ENCODE measurements at regions not wholly inside any gene's neighbourhood (a gene's known extent, or its start where the extent isn't known, plus 50 kb on each side); places are given as distances from the start of the nearest gene placed in this dataset.
"Not testable (repeated sequence)": the region's sequence is repeated elsewhere in the genome, so short reads cannot be mapped to it uniquely, and the experiment has no call there.

DNA sequence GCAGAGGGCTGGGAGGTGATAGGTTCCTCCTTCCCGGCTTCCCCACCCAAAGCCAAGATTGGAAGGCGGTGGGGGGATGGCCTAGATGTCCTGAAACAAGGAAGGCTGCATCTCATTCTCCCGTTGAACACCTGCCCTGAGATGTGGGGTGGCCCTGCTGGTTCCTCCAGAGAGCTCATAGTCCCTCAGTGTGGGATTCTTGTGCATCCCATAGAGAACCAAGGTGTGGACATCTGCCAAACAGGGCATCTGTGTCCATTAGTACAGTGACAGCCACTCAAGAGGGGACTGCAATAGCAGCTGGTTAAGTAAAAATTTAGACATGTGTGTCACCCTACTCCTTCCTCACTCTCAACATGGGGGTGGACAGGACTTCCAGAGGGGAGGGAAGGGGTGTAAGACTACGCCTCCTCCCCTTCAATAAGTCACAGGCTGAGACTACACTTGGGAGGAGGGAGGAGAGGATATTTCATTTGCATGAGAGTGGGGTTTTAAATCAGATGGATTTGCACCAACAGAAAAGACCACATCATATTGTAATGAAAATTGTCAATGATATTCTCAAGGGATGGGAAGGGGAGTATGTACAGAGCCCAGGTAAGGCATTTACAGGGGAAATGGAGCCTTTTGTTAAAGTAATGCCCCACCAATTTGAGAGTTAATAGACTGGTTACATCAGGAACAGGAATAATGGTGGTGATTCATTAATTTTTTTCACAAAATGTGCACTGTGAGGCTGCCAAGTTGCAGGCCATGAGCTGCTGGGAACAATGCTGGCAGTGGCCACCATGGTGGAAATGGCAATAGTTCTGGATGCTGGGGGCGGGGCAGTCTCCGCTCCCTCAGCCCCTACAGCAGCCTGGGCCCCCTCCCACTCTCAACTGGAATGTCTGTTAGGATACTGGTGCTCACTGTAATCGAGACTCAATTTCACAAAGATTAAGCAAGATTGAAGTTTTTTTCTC lies 80.6 kb downstream of the TEX51 start:
- no peak overlapping the region for H3K4me3 ChIP-seq (replicated peaks; ENCODE audit: low read depth, low read length)
- peak; percentile 20 for DNase-seq (ENCODE audit: low read depth)
- no peak for TF ChIP-seq CTCF (IDR thresholded peaks at IDR 0.05; ENCODE audit: low read length, missing control alignments)

GRCh38 chr2:126981476-126981875 lies 82.8 kb downstream of the TEX51 start:
- no peak for TF ChIP-seq CTCF (IDR thresholded peaks at IDR 0.05; ENCODE audit: low read length, missing control alignments)
- no peak overlapping the region for H3K4me3 ChIP-seq (replicated peaks; ENCODE audit: low read depth, low read length)
- DNase-seq (ENCODE audit: low read depth): no peak

DNA sequence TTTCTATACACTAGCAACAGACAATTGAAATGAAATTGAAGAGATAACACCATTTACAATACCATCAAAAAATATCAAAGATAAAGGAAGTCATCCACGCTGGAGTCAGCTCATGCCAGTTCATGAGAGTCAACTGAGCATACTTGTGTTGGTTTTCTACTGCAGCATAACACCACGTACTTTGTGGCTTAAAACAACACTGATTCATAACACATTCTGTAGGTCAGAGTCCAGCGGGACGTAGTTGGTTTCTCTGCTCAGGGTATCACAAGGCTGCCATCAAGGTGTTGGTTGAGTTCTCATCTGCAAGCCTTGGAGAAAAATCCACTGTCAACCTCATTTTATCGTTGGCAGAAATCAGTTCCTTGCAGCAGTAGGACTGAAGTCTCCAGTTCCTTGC lies 84.2 kb downstream of the TEX51 start:
- no peak for DNase-seq (ENCODE audit: low read depth)
- no peak for TF ChIP-seq CTCF (IDR thresholded peaks at IDR 0.05; ENCODE audit: low read length, missing control alignments)

GRCh38 chr2:126986631-126987187 lies 88.0 kb downstream of the TEX51 start:
- TF ChIP-seq CTCF (IDR thresholded peaks at IDR 0.05; ENCODE audit: low read length, missing control alignments): no peak
- DNase-seq (ENCODE audit: low read depth): no peak
- no peak overlapping the region for H3K4me3 ChIP-seq (replicated peaks; ENCODE audit: low read depth, low read length)

More for the DNA sequence above, 84.2 kb downstream of the TEX51 start:
- no peak overlapping the region for H3K4me3 ChIP-seq (replicated peaks; ENCODE audit: low read depth, low read length)

- no peak for TF ChIP-seq CTCF (IDR thresholded peaks at IDR 0.05; ENCODE audit: low read length, missing control alignments)
- no peak overlapping the region for H3K4me3 ChIP-seq (replicated peaks; ENCODE audit: low read depth, low read length)
- DNase-seq (ENCODE audit: low read depth): no peak
Measured at GRCh38 chr2:126988482-126988881, 89.8 kb downstream of the TEX51 start.

DNA sequence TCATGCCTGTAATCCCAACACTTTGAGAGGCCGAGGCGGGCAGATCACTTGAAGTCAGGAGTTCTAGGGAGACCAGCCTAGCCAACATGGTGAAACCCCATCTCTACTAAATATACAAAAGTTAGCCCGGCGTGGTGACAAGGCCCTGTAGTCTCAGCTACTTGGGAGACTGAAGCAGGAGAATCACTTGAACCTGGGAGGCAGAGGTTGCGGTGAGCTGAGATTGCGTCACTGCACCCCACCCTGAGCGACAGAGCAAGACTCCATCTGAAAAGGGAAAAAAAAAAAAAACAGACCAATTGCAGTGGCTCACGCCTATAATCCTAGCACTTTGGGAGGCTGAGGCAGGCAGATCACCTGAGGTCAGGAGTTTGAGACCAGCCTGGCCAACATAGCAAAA lies 90.4 kb downstream of the TEX51 start:
- not testable (repeated sequence) for DNase-seq (ENCODE audit: low read depth); H3K4me3 ChIP-seq (replicated peaks; ENCODE audit: low read depth, low read length)

DNA sequence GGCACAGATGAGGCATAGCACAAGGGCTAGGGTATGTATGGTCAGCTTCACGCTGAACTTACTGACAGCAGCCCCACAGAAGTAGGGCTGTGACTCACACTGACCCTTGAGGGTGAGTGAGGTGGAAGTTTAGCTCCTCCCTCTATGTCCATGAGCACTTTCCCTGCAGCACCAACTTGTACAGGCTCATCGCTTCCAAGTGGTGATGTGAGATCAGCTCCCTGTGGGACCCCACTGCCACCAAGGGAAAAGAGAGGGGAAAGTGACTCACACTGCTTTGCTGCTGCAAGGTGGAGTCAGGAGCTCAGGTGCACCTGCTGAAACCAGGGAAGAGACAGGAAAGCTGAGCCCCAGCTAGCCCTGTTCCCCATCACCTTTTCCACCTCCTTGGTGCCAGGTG lies 91.5 kb downstream of the TEX51 start:
- no peak overlapping the region for H3K4me3 ChIP-seq (replicated peaks; ENCODE audit: low read depth, low read length)
- TF ChIP-seq CTCF (IDR thresholded peaks at IDR 0.05; ENCODE audit: low read length, missing control alignments): no peak
- DNase-seq (ENCODE audit: low read depth): no peak
